Loucy (cell line): ENCODE measurements at regions not wholly inside any gene's neighbourhood (a gene's known extent, or its start where the extent isn't known, plus 50 kb on each side); places are given as distances from the start of the nearest gene placed in this dataset.

Experiments used
- H2AFZ ChIP-seq: fragments of 200-600 bp; sonication (generic); 2 replicates; pipeline ENCODE4 v1.6.0; 2016; ENCODE audit warnings: antibody characterized with exemption, mild to moderate bottlenecking, low read length, moderate library complexity
- H3F3A ChIP-seq: fragments of 200-600 bp; 2 replicates; pipeline ENCODE4 v1.6.0; 2016; ENCODE audit warnings: antibody characterized with exemption, low read depth, mild to moderate bottlenecking
- H3K27me3 ChIP-seq: fragments of 200-600 bp; sonication (generic); 2 replicates; pipeline ENCODE4 v1.6.1; 2014; ENCODE audit warnings: low read length, mild to moderate bottlenecking; ENCODE audit not compliant: insufficient read depth, poor library complexity, severe bottlenecking
- H3K36me3 ChIP-seq: fragments of 200-600 bp; sonication (generic); 2 replicates; pipeline ENCODE4 v1.6.1; 2016; ENCODE audit warnings: low read length; ENCODE audit not compliant: insufficient read depth
- H3K4me1 ChIP-seq: fragments of 200-600 bp; sonication (generic); 2 replicates; pipeline ENCODE4 v1.5.1; 2014; ENCODE audit warnings: low read length, mild to moderate bottlenecking; ENCODE audit not compliant: insufficient read depth, poor library complexity, severe bottlenecking
- H3K4me2 ChIP-seq: fragments of 200-600 bp; sonication (generic); 2 replicates; pipeline ENCODE4 v1.6.0; 2014; ENCODE audit warnings: antibody characterized with exemption, low read length, low read depth, mild to moderate bottlenecking; ENCODE audit not compliant: poor library complexity, severe bottlenecking
- H3K4me3 ChIP-seq: fragments of 200-600 bp; sonication (generic); 2 replicates; pipeline ENCODE4 v1.5.1; 2014; ENCODE audit warnings: low read length, mild to moderate bottlenecking, mixed read lengths; ENCODE audit not compliant: poor library complexity, severe bottlenecking
- H3K79me2 ChIP-seq: fragments of 200-600 bp; sonication (generic); 2 replicates; pipeline ENCODE4 v1.6.1; 2014; ENCODE audit warnings: low read length; ENCODE audit not compliant: insufficient read depth
- H3K9ac ChIP-seq: fragments of 200-600 bp; sonication (generic); 2 replicates; pipeline ENCODE4 v1.6.0; 2014; ENCODE audit warnings: mild to moderate bottlenecking, low read depth, low read length, moderate library complexity; ENCODE audit not compliant: poor library complexity, severe bottlenecking
- H3K9me2 ChIP-seq: fragments of 200-600 bp; sonication (generic); replicated peaks from 2 replicates; pipeline ENCODE4 v1.6.1; 2016; ENCODE audit warnings: low read depth, low read length, mixed read lengths
- H3K9me3 ChIP-seq: fragments of 200-600 bp; sonication (generic); 2 replicates; pipeline ENCODE4 v1.6.1; 2014; ENCODE audit warnings: mild to moderate bottlenecking, antibody characterized with exemption, low read length, low read depth; ENCODE audit not compliant: insufficient read depth
- H4K20me1 ChIP-seq: fragments of 200-600 bp; sonication (generic); 2 replicates; pipeline ENCODE4 v1.6.0; 2014; ENCODE audit warnings: antibody characterized with exemption, low read length, mild to moderate bottlenecking; ENCODE audit not compliant: insufficient read depth, poor library complexity, severe bottlenecking
- EZH2phosphoT487 ChIP-seq: fragments of 200-600 bp; IDR thresholded peaks from 2 replicates; pipeline ENCODE4 v1.6.1; 2018; ENCODE audit warnings: antibody characterized with exemption, mild to moderate bottlenecking, moderate library complexity, borderline replicate concordance
- TF ChIP-seq, protein P1 (sequence below): fragments of 200-600 bp; sonication (generic); conservative IDR thresholded peaks from 2 replicates; pipeline ENCODE4 v1.5.1; 2014; ENCODE audit warnings: mild to moderate bottlenecking, antibody characterized with exemption, low read length

GRCh38 chr5:53826504-53826903 is 266.1 kb downstream of the NDUFS4 start:
- Histone ChIP-seq H2AFZ (no peak overlapping the region), H3K36me3 (no peaks in the 10 kb centered on the region), H3K27me3 (no peaks in the 10 kb centered on the region), H3K9me3 (no peaks in the 10 kb centered on the region), H3K4me2 (no peak overlapping the region), H3K4me1 (no peaks in the 10 kb centered on the region), H3K79me2 (no peaks in the 10 kb centered on the region), H3F3A (no peaks in the 10 kb centered on the region), H3K4me3 (no peak overlapping the region), H4K20me1 (no peaks in the 10 kb centered on the region), H3K9ac (no peak overlapping the region), H3K9me2 (no peaks in the 10 kb centered on the region)
- no peak for TF ChIP-seq EZH2phosphoT487
- TF ChIP-seq, protein P1, sequence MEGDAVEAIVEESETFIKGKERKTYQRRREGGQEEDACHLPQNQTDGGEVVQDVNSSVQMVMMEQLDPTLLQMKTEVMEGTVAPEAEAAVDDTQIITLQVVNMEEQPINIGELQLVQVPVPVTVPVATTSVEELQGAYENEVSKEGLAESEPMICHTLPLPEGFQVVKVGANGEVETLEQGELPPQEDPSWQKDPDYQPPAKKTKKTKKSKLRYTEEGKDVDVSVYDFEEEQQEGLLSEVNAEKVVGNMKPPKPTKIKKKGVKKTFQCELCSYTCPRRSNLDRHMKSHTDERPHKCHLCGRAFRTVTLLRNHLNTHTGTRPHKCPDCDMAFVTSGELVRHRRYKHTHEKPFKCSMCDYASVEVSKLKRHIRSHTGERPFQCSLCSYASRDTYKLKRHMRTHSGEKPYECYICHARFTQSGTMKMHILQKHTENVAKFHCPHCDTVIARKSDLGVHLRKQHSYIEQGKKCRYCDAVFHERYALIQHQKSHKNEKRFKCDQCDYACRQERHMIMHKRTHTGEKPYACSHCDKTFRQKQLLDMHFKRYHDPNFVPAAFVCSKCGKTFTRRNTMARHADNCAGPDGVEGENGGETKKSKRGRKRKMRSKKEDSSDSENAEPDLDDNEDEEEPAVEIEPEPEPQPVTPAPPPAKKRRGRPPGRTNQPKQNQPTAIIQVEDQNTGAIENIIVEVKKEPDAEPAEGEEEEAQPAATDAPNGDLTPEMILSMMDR: no peak

DNA sequence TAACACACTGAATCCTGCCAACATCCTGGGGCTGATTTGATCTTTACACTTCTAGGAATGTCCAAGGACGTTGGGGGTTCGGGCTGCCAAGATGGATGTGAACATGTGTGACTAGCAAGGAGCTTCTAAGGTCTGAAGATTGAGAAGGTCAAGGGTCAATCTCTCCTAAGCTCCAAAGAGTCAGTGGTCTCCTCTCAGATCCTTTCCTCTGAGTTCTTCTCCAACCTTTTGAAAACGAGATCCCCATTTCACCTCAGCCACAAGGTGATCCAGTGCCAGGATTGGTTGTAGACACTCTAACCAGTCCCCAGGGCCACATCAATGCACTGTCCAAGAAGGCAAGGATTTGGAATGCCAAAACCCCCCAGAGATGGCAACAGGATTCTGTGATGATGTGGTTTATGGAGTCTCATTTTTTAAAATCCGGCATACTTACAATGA is 266.8 kb downstream of the NDUFS4 start:
- H3K4me3 ChIP-seq: no peak overlapping the region
- H4K20me1 ChIP-seq: no peaks in the 10 kb centered on the region
- H3K4me1 ChIP-seq: no peaks in the 10 kb centered on the region
- no peaks in the 10 kb centered on the region for H3K79me2 ChIP-seq
- no peaks in the 10 kb centered on the region for H3K9me2 ChIP-seq
- no peaks in the 10 kb centered on the region for H3K9me3 ChIP-seq
- no peak overlapping the region for H3K4me2 ChIP-seq
- no peak overlapping the region for H3K9ac ChIP-seq
- no peaks in the 10 kb centered on the region for H3F3A ChIP-seq
- no peaks in the 10 kb centered on the region for H3K36me3 ChIP-seq
- no peak overlapping the region for H2AFZ ChIP-seq
- TF ChIP-seq, protein P1: no peak
- TF ChIP-seq EZH2phosphoT487: no peak
- no peaks in the 10 kb centered on the region for H3K27me3 ChIP-seq

DNA sequence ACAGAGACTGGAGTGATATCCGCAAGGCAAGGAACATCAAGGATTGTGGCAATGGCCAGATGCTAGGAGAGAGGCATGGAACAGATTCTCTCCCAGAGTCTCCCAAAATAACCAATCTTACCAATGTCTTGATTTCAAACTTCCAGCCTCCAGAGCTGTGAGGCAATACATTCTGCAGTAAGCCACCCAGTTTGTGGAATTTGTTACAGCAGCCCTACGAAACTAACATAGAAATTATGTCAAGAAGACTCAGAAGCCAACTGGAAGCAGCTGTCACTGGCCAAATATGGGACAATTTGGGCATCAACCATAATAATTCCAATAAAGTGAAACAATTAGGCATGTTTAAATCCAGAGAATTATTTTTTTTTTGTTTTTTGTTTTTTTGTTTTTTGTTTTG is 271.1 kb downstream of the NDUFS4 start:
- H3K27me3 ChIP-seq: no peaks in the 10 kb centered on the region
- H3K4me3 ChIP-seq: no peak overlapping the region
- no peaks in the 10 kb centered on the region for H4K20me1 ChIP-seq
- no peaks in the 10 kb centered on the region for H3K9me2 ChIP-seq
- no peaks in the 10 kb centered on the region for H3K79me2 ChIP-seq
- TF ChIP-seq, protein P1: no peak
- no peak for TF ChIP-seq EZH2phosphoT487
- no peak overlapping the region for H2AFZ ChIP-seq
- H3K9ac ChIP-seq: no peak overlapping the region
- no peaks in the 10 kb centered on the region for H3K9me3 ChIP-seq
- H3K4me1 ChIP-seq: no peaks in the 10 kb centered on the region
- H3F3A ChIP-seq: no peaks in the 10 kb centered on the region
- no peaks in the 10 kb centered on the region for H3K36me3 ChIP-seq
- no peak overlapping the region for H3K4me2 ChIP-seq
